ENCODE measurements at regions not wholly inside any gene's neighbourhood (a gene's known extent, or its start where the extent isn't known, plus 50 kb on each side); places are given as distances from the start of the nearest gene placed in this dataset.
A peak's percentile ranks its signal among the peaks of the same experiment; 100 is the strongest.

- no peak for DNase-seq (ENCODE audit: low spot score)
These were observed 370.1 kb downstream of the THBS2 start for GRCh38 chr6:168883410-168884049.

GRCh38 chr6:168880271-168880670, 373.4 kb downstream of the THBS2 start:
- DNase-seq (ENCODE audit: low spot score), result no peak

- DNase-seq (ENCODE audit: low spot score), result peak; percentile 8
These were observed 375.8 kb downstream of the THBS2 start for GRCh38 chr6:168877821-168878282.

- DNase-seq (ENCODE audit: low spot score), result no peak
These were observed 376.7 kb downstream of the THBS2 start for GRCh38 chr6:168876956-168877355.

GRCh38 chr6:168875811-168876576, 377.7 kb downstream of the THBS2 start:
- no peak for DNase-seq (ENCODE audit: low spot score)

GRCh38 chr6:168874637-168875036, 379.0 kb downstream of the THBS2 start:
- DNase-seq (ENCODE audit: low spot score), result no peak

GRCh38 chr6:168873278-168874190, 380.1 kb downstream of the THBS2 start:
- no peak for DNase-seq (ENCODE audit: low spot score)

GRCh38 chr6:168871642-168872315, 381.9 kb downstream of the THBS2 start:
- no peak for DNase-seq (ENCODE audit: low spot score)

- no peak for DNase-seq (ENCODE audit: low spot score)
These were observed 382.7 kb downstream of the THBS2 start for GRCh38 chr6:168870982-168871381.

- DNase-seq (ENCODE audit: low spot score), result no peak
These were observed 386.2 kb downstream of the THBS2 start for GRCh38 chr6:168867247-168868102.

GRCh38 chr6:168866534-168866933, 387.1 kb downstream of the THBS2 start:
- DNase-seq (ENCODE audit: low spot score), result no peak

- DNase-seq (ENCODE audit: low spot score), result no peak
These were observed 388.1 kb downstream of the THBS2 start for GRCh38 chr6:168865522-168865921.

GRCh38 chr6:168864541-168865460, 388.8 kb downstream of the THBS2 start:
- no peak for DNase-seq (ENCODE audit: low spot score)

GRCh38 chr6:168863467-168863866, 390.2 kb downstream of the THBS2 start:
- DNase-seq (ENCODE audit: low spot score), result no peak

GRCh38 chr6:168862346-168862980, 391.2 kb downstream of the THBS2 start:
- DNase-seq (ENCODE audit: low spot score), result no peak

GRCh38 chr6:168860987-168861386, 392.7 kb downstream of the THBS2 start:
- DNase-seq (ENCODE audit: low spot score), result no peak

- DNase-seq (ENCODE audit: low spot score), result no peak
These were observed 393.3 kb downstream of the THBS2 start for GRCh38 chr6:168860341-168860740.

- DNase-seq (ENCODE audit: low spot score), result no peak
These were observed 394.7 kb downstream of the THBS2 start for GRCh38 chr6:168858926-168859325.

GRCh38 chr6:168856914-168857313, 396.7 kb downstream of the THBS2 start:
- DNase-seq (ENCODE audit: low spot score), result no peak
